ENCODE measurements at regions not wholly inside any gene's neighbourhood (a gene's known extent, or its start where the extent isn't known, plus 50 kb on each side); places are given as distances from the start of the nearest gene placed in this dataset.

GRCh38 chr4:163070023-163070422 lies 96.7 kb downstream of the NAF1 start:
- Histone ChIP-seq H3K9me3 (ENCODE audit: insufficient read depth, low read depth, low read length) (no peaks in the 10 kb centered on the region), H3K36me3 (ENCODE audit: insufficient read depth, low read length) (no peaks in the 10 kb centered on the region), H3K27me3 (ENCODE audit: insufficient read depth, low read length, poor library complexity, severe bottlenecking) (no peaks in the 10 kb centered on the region), H3K4me1 (ENCODE audit: insufficient read depth, low read length, poor library complexity, severe bottlenecking) (no peaks in the 10 kb centered on the region), H3K4me3 (ENCODE audit: low read length, poor library complexity, severe bottlenecking) (no peak overlapping the region), H3K4me2 (ENCODE audit: low read depth, low read length, poor library complexity, severe bottlenecking) (no peak overlapping the region), H3K9ac (ENCODE audit: low read depth, low read length, poor library complexity, severe bottlenecking) (no peak overlapping the region), H3K79me2 (ENCODE audit: insufficient read depth, low read length) (no peaks in the 10 kb centered on the region), H3F3A (ENCODE audit: low read depth) (no peaks in the 10 kb centered on the region), H2AFZ (ENCODE audit: low read length) (no peak overlapping the region), H4K20me1 (ENCODE audit: insufficient read depth, low read length, poor library complexity, severe bottlenecking) (no peaks in the 10 kb centered on the region), H3K9me2 (replicated peaks; ENCODE audit: low read depth, low read length) (no peaks in the 10 kb centered on the region)
- TF ChIP-seq EZH2phosphoT487 (IDR thresholded peaks at IDR 0.05; ENCODE audit: borderline replicate concordance): no peak
- TF ChIP-seq, protein P1, sequence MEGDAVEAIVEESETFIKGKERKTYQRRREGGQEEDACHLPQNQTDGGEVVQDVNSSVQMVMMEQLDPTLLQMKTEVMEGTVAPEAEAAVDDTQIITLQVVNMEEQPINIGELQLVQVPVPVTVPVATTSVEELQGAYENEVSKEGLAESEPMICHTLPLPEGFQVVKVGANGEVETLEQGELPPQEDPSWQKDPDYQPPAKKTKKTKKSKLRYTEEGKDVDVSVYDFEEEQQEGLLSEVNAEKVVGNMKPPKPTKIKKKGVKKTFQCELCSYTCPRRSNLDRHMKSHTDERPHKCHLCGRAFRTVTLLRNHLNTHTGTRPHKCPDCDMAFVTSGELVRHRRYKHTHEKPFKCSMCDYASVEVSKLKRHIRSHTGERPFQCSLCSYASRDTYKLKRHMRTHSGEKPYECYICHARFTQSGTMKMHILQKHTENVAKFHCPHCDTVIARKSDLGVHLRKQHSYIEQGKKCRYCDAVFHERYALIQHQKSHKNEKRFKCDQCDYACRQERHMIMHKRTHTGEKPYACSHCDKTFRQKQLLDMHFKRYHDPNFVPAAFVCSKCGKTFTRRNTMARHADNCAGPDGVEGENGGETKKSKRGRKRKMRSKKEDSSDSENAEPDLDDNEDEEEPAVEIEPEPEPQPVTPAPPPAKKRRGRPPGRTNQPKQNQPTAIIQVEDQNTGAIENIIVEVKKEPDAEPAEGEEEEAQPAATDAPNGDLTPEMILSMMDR (conservative IDR thresholded peaks at IDR 0.05; ENCODE audit: low read length): no peak

GRCh38 chr4:163063891-163064290 lies 102.8 kb downstream of the NAF1 start:
- H3K27me3 ChIP-seq (ENCODE audit: insufficient read depth, low read length, poor library complexity, severe bottlenecking): no peaks in the 10 kb centered on the region
- H3K36me3 ChIP-seq (ENCODE audit: insufficient read depth, low read length): no peaks in the 10 kb centered on the region
- H3K9me2 ChIP-seq (replicated peaks; ENCODE audit: low read depth, low read length): no peaks in the 10 kb centered on the region
- H3K4me3 ChIP-seq (ENCODE audit: low read length, poor library complexity, severe bottlenecking): no peak overlapping the region
- TF ChIP-seq EZH2phosphoT487 (IDR thresholded peaks at IDR 0.05; ENCODE audit: borderline replicate concordance): no peak
- TF ChIP-seq, protein P1 (conservative IDR thresholded peaks at IDR 0.05; ENCODE audit: low read length): no peak
- H3K4me1 ChIP-seq (ENCODE audit: insufficient read depth, low read length, poor library complexity, severe bottlenecking): no peaks in the 10 kb centered on the region
- no peaks in the 10 kb centered on the region for H4K20me1 ChIP-seq (ENCODE audit: insufficient read depth, low read length, poor library complexity, severe bottlenecking)
- no peaks in the 10 kb centered on the region for H3F3A ChIP-seq (ENCODE audit: low read depth)
- no peaks in the 10 kb centered on the region; the same call in 1 of the 2 replicates for H3K9me3 ChIP-seq (ENCODE audit: insufficient read depth, low read depth, low read length)
- no peaks in the 10 kb centered on the region for H3K79me2 ChIP-seq (ENCODE audit: insufficient read depth, low read length)
- no peak overlapping the region for H2AFZ ChIP-seq (ENCODE audit: low read length)
- no peak overlapping the region for H3K9ac ChIP-seq (ENCODE audit: low read depth, low read length, poor library complexity, severe bottlenecking)
- no peak overlapping the region for H3K4me2 ChIP-seq (ENCODE audit: low read depth, low read length, poor library complexity, severe bottlenecking)

DNA sequence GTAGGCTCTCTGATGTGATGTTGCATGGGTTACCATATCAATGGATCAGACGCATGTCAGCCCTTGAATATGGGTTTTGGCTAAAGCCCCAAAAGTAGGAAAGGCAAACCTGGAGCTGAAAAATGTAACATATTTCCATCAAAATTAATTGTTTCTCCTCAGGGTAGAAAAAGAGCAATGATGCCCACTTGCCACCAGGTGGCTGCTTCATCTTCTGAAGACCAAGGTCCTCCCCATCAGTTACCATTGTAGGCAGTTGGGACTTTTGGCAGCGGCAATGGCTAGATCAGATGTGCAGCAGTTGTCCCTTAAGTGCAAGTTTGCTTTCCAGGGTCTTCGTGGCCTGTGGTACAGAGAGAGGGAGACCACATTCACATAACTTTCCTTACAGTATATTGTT lies 118.2 kb downstream of the NAF1 start:
- Histone ChIP-seq H3K4me3 (ENCODE audit: low read length, poor library complexity, severe bottlenecking) (no peak overlapping the region), H3K36me3 (ENCODE audit: insufficient read depth, low read length) (no peaks in the 10 kb centered on the region), H3K9me2 (replicated peaks; ENCODE audit: low read depth, low read length) (no peaks in the 10 kb centered on the region), H3K4me1 (ENCODE audit: insufficient read depth, low read length, poor library complexity, severe bottlenecking) (no peaks in the 10 kb centered on the region), H3K27me3 (ENCODE audit: insufficient read depth, low read length, poor library complexity, severe bottlenecking) (no peaks in the 10 kb centered on the region), H3K4me2 (ENCODE audit: low read depth, low read length, poor library complexity, severe bottlenecking) (no peak overlapping the region), H4K20me1 (ENCODE audit: insufficient read depth, low read length, poor library complexity, severe bottlenecking) (no peaks in the 10 kb centered on the region), H3K79me2 (ENCODE audit: insufficient read depth, low read length) (no peaks in the 10 kb centered on the region), H3K9me3 (ENCODE audit: insufficient read depth, low read depth, low read length) (no peaks in the 10 kb centered on the region), H3F3A (ENCODE audit: low read depth) (no peaks in the 10 kb centered on the region), H3K9ac (ENCODE audit: low read depth, low read length, poor library complexity, severe bottlenecking) (no peak overlapping the region), H2AFZ (ENCODE audit: low read length) (no peak overlapping the region)
- TF ChIP-seq EZH2phosphoT487 (IDR thresholded peaks at IDR 0.05; ENCODE audit: borderline replicate concordance): no peak
- TF ChIP-seq, protein P1 (conservative IDR thresholded peaks at IDR 0.05; ENCODE audit: low read length): peak; percentile 71

All from Loucy (cell line).